Ishikawa (cell line): ENCODE measurements at regions not wholly inside any gene's neighbourhood (a gene's known extent, or its start where the extent isn't known, plus 50 kb on each side); places are given as distances from the start of the nearest gene placed in this dataset.

Experiments used
- CREB1 ChIP-seq: IDR thresholded peaks from 2 replicates; pipeline ENCODE4 v1.6.1; 2012; ENCODE audit warnings: low read depth
- EGR1 ChIP-seq: IDR thresholded peaks from 2 replicates; pipeline ENCODE4 v1.6.1; 2012
- EP300 ChIP-seq: IDR thresholded peaks from 2 replicates; pipeline ENCODE4 v1.6.1; 2012; ENCODE audit warnings: borderline replicate concordance
- FOXM1 ChIP-seq: IDR thresholded peaks from 2 replicates; pipeline ENCODE4 v1.6.1; 2012; ENCODE audit warnings: low read depth, borderline replicate concordance
- MAX ChIP-seq: IDR thresholded peaks from 2 replicates; pipeline ENCODE4 v1.6.1; 2012
- NFIC ChIP-seq: IDR thresholded peaks from 2 replicates; pipeline ENCODE4 v1.6.1; 2012
- REST ChIP-seq: IDR thresholded peaks from 2 replicates; pipeline ENCODE4 v1.6.1; 2012; ENCODE audit warnings: low read depth, mild to moderate bottlenecking
- TAF1 ChIP-seq: IDR thresholded peaks from 2 replicates; pipeline ENCODE4 v1.6.1; 2012; ENCODE audit warnings: low read depth, mild to moderate bottlenecking
- TCF12 ChIP-seq: IDR thresholded peaks from 2 replicates; pipeline ENCODE4 v1.6.1; 2012; ENCODE audit warnings: low read depth
- YY1 ChIP-seq: IDR thresholded peaks from 2 replicates; pipeline ENCODE4 v1.6.1; 2012; ENCODE audit warnings: low read depth

- no peak for TF ChIP-seq TCF12
- TF ChIP-seq NFIC: no peak
- TF ChIP-seq CREB1: no peak
- TF ChIP-seq REST: no peak
- TF ChIP-seq YY1: no peak
- no peak for TF ChIP-seq EGR1
- no peak for TF ChIP-seq EP300
- no peak for TF ChIP-seq TAF1
- no peak for TF ChIP-seq MAX
- TF ChIP-seq FOXM1: no peak
These were observed 113.0 kb upstream of the NTF3 start for GRCh38 chr12:5318874-5319273.
